GM19023 (cell line): ENCODE measurements at regions not wholly inside any gene's neighbourhood (a gene's known extent, or its start where the extent isn't known, plus 50 kb on each side); places are given as distances from the start of the nearest gene placed in this dataset.

ENCODE experiments used
- ATAC-seq: cut with Tn5 transposase; IDR thresholded peaks from one replicate; pipeline ENCODE4 v1.9.1; 2021; ENCODE audit warnings: mild to moderate bottlenecking, moderate library complexity; ENCODE audit not compliant: unreplicated experiment

- ATAC-seq = peak; percentile 76
Observed at GRCh38 chr11:128302425-128303186, 284.8 kb downstream of the ETS1 start.

GRCh38 chr11:128301756-128302155 lies 285.6 kb downstream of the ETS1 start:
- ATAC-seq = no peak

GRCh38 chr11:128300785-128301184 lies 286.6 kb downstream of the ETS1 start:
- ATAC-seq = no peak

- peak; percentile 39 for ATAC-seq
Observed at GRCh38 chr11:128299132-128299726, 288.1 kb downstream of the ETS1 start.

- ATAC-seq = no peak
Observed at GRCh38 chr11:128298271-128298670, 289.1 kb downstream of the ETS1 start.

GRCh38 chr11:128297805-128298204 lies 289.6 kb downstream of the ETS1 start:
- ATAC-seq = no peak

GRCh38 chr11:128297091-128297651 lies 290.2 kb downstream of the ETS1 start:
- ATAC-seq = no peak

- no peak for ATAC-seq
Observed at GRCh38 chr11:128294671-128295050, 292.7 kb downstream of the ETS1 start.

- no peak for ATAC-seq
Observed at GRCh38 chr11:128294001-128294670, 293.2 kb downstream of the ETS1 start.

GRCh38 chr11:128291835-128292234 lies 295.5 kb downstream of the ETS1 start:
- no peak for ATAC-seq

- no peak for ATAC-seq
Observed at GRCh38 chr11:128291007-128291406, 296.4 kb downstream of the ETS1 start.

GRCh38 chr11:128290106-128290840 lies 297.1 kb downstream of the ETS1 start:
- peak; percentile 74 for ATAC-seq

- peak; percentile 28 for ATAC-seq
Observed at GRCh38 chr11:128289048-128289447, 298.3 kb downstream of the ETS1 start.

GRCh38 chr11:128288368-128288767 lies 299.0 kb downstream of the ETS1 start:
- no peak for ATAC-seq

- ATAC-seq = no peak
Observed at GRCh38 chr11:128285321-128285720, 302.0 kb downstream of the ETS1 start.

- ATAC-seq = no peak
Observed at GRCh38 chr11:128284634-128285033, 302.7 kb downstream of the ETS1 start.

GRCh38 chr11:128283451-128283850 lies 303.9 kb downstream of the ETS1 start:
- no peak for ATAC-seq

- no peak for ATAC-seq
Observed at GRCh38 chr11:128282053-128282452, 305.3 kb downstream of the ETS1 start.

- ATAC-seq = no peak
Observed at GRCh38 chr11:128279866-128280265, 307.5 kb downstream of the ETS1 start.

- ATAC-seq = no peak
Observed at GRCh38 chr11:128273736-128274135, 313.6 kb downstream of the ETS1 start.

- ATAC-seq = no peak
Observed at GRCh38 chr11:128271401-128271800, 316.0 kb downstream of the ETS1 start.
